DOHH2 (cell line): ENCODE measurements at regions not wholly inside any gene's neighbourhood (a gene's known extent, or its start where the extent isn't known, plus 50 kb on each side); places are given as distances from the start of the nearest gene placed in this dataset.

ENCODE experiments used
- CTCF ChIP-seq: fragments of 200-600 bp; sonication (generic); IDR thresholded peaks from one replicate; pipeline ENCODE4 v1.5.1; 2014; ENCODE audit warnings: antibody characterized with exemption, mild to moderate bottlenecking, low read depth, low read length; ENCODE audit not compliant: poor library complexity, severe bottlenecking
- EZH2phosphoT487 ChIP-seq: fragments of 200-600 bp; sonication (generic); IDR thresholded peaks from 2 replicates; pipeline ENCODE4 v1.6.1; 2017; ENCODE audit warnings: borderline replicate concordance, mild to moderate bottlenecking, antibody characterized with exemption, low read length, moderate library complexity, mixed read lengths

GRCh38 chr11:95486979-95487378 is 256.0 kb upstream of the SESN3 start:
- TF ChIP-seq EZH2phosphoT487 (no peak), CTCF (no peak)
